ENCODE measurements at regions not wholly inside any gene's neighbourhood (a gene's known extent, or its start where the extent isn't known, plus 50 kb on each side); places are given as distances from the start of the nearest gene placed in this dataset.

DNA sequence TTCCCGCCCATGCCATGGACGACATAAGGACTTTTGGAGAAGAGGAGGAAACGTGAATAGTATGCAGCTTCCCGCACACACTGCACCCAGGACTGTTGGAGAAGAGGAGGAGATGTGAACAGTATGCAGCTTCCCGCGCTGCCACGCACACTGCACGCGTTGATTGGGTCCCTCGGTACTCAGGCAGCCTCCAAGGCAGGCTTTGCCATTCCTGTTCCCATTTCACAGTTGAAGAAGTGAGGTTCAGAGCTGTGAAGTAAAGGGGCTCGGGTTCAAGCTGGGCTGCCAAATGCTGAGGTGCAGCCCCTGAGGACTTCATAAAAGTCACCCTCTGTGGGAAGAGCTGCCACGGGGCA is 147.9 kb upstream of the FAM20C start:
- TF ChIP-seq, protein P1, sequence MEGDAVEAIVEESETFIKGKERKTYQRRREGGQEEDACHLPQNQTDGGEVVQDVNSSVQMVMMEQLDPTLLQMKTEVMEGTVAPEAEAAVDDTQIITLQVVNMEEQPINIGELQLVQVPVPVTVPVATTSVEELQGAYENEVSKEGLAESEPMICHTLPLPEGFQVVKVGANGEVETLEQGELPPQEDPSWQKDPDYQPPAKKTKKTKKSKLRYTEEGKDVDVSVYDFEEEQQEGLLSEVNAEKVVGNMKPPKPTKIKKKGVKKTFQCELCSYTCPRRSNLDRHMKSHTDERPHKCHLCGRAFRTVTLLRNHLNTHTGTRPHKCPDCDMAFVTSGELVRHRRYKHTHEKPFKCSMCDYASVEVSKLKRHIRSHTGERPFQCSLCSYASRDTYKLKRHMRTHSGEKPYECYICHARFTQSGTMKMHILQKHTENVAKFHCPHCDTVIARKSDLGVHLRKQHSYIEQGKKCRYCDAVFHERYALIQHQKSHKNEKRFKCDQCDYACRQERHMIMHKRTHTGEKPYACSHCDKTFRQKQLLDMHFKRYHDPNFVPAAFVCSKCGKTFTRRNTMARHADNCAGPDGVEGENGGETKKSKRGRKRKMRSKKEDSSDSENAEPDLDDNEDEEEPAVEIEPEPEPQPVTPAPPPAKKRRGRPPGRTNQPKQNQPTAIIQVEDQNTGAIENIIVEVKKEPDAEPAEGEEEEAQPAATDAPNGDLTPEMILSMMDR (IDR thresholded peaks at IDR 0.05; ENCODE audit: borderline replicate concordance, extremely low read depth, low read length, poor library complexity, severe bottlenecking), result no peak
- no peak for TF ChIP-seq EZH2 (IDR thresholded peaks at IDR 0.05; ENCODE audit: borderline replicate concordance, low read depth, low read length, severe bottlenecking)
